GM23338 (cell line): ENCODE measurements at regions not wholly inside any gene's neighbourhood (a gene's known extent, or its start where the extent isn't known, plus 50 kb on each side); places are given as distances from the start of the nearest gene placed in this dataset.

Experiments
- ATAC-seq: fragments of 200-7000 bp; cut with Tn5 transposase; 3 replicates; pipeline ENCODE4 v1.9.1; 2020
- DNase-seq: peaks from one replicate; pipeline ENCODE4 v3.0.0-alpha.2; 2015; ENCODE audit warnings: low spot score
- H2AFZ ChIP-seq: fragments of 200-600 bp; sonication (generic); 2 replicates; pipeline ENCODE4 v1.8.0; 2016; ENCODE audit warnings: antibody characterized with exemption, mild to moderate bottlenecking, moderate library complexity
- H3F3A ChIP-seq: fragments of 200-600 bp; sonication (generic); replicated peaks from 2 replicates; pipeline ENCODE4 v1.8.0; 2017; ENCODE audit warnings: antibody characterized with exemption, mixed run types, low read depth
- H3K27ac ChIP-seq: fragments of 200-600 bp; sonication (generic); 2 replicates; pipeline ENCODE4 v1.6.1; 2016; ENCODE audit warnings: low read depth
- H3K27me3 ChIP-seq: fragments of 200-600 bp; sonication (generic); 2 replicates; pipeline ENCODE4 v1.8.0; 2016; ENCODE audit warnings: mild to moderate bottlenecking, mixed run types, moderate library complexity; ENCODE audit not compliant: insufficient read depth
- H3K36me3 ChIP-seq: fragments of 200-600 bp; sonication (generic); 2 replicates; pipeline ENCODE4 v1.8.0; 2016; ENCODE audit warnings: mild to moderate bottlenecking; ENCODE audit not compliant: insufficient read depth
- H3K4me1 ChIP-seq: fragments of 200-600 bp; sonication (generic); 2 replicates; pipeline ENCODE4 v1.8.0; 2016; ENCODE audit warnings: mild to moderate bottlenecking, moderate library complexity; ENCODE audit not compliant: insufficient read depth
- H3K4me2 ChIP-seq: fragments of 200-600 bp; sonication (generic); 2 replicates; pipeline ENCODE4 v1.7.1; 2017; ENCODE audit warnings: mixed run types
- H3K4me3 ChIP-seq: fragments of 200-600 bp; sonication (generic); 2 replicates; pipeline ENCODE4 v1.6.1; 2016; ENCODE audit warnings: mixed run types
- H3K79me2 ChIP-seq: fragments of 200-600 bp; sonication (generic); replicated peaks from 2 replicates; pipeline ENCODE4 v1.8.0; 2017; ENCODE audit warnings: mild to moderate bottlenecking; ENCODE audit not compliant: insufficient read depth
- H3K9me2 ChIP-seq: fragments of 200-600 bp; sonication (generic); 2 replicates; pipeline ENCODE4 v1.8.0; 2017; ENCODE audit not compliant: insufficient read depth
- H4K20me1 ChIP-seq: fragments of 200-600 bp; sonication (generic); replicated peaks from 2 replicates; pipeline ENCODE4 v1.8.0; 2017; ENCODE audit warnings: mild to moderate bottlenecking; ENCODE audit not compliant: insufficient read depth
- H3K27ac Mint-ChIP-seq: 2 replicates; pipeline ENCODE4 v1.8.0; 2020; ENCODE audit warnings: inconsistent platforms, mild to moderate bottlenecking, moderate library complexity, mixed read lengths
- H3K27me3 Mint-ChIP-seq: 3 replicates; pipeline ENCODE4 v1.8.0; 2022; ENCODE audit warnings: low read depth, mild to moderate bottlenecking, moderate library complexity, mixed read lengths, inconsistent platforms; ENCODE audit not compliant: insufficient read depth, poor library complexity
- H3K36me3 Mint-ChIP-seq: 3 replicates; pipeline ENCODE4 v1.8.0; 2021; ENCODE audit warnings: low read depth, mild to moderate bottlenecking, inconsistent platforms, moderate library complexity, mixed read lengths
- H3K4me1 Mint-ChIP-seq: 3 replicates; pipeline ENCODE4 v1.8.0; 2020; ENCODE audit warnings: mild to moderate bottlenecking, inconsistent platforms, mixed read lengths
- H3K4me3 Mint-ChIP-seq: 3 replicates; pipeline ENCODE4 v1.8.0; 2021; ENCODE audit warnings: moderate library complexity, mild to moderate bottlenecking, inconsistent platforms, mixed read lengths
- H3K9me3 Mint-ChIP-seq: 3 replicates; pipeline ENCODE4 v1.8.0; 2020; ENCODE audit warnings: moderate library complexity, mild to moderate bottlenecking, inconsistent platforms, mixed read lengths
- CREB1 ChIP-seq: fragments of 250-450 bp; sonication (Bioruptor Pico); IDR thresholded peaks from 2 replicates; pipeline ENCODE4 v1.5.0; 2020; ENCODE audit warnings: low read depth, mild to moderate bottlenecking, moderate library complexity
- EZH2 ChIP-seq: fragments of 200-600 bp; sonication (generic); IDR thresholded peaks from one replicate; pipeline ENCODE4 v1.8.0; 2017; ENCODE audit warnings: antibody characterized with exemption, mild to moderate bottlenecking, low read depth; ENCODE audit not compliant: unreplicated experiment
- EZH2phosphoT487 ChIP-seq: fragments of 200-600 bp; sonication (generic); IDR thresholded peaks from one replicate; pipeline ENCODE4 v1.8.1; 2018; ENCODE audit warnings: antibody characterized with exemption; ENCODE audit not compliant: unreplicated experiment
- JUNB ChIP-seq: IDR thresholded peaks from one replicate; pipeline ENCODE4 v1.6.1; 2016; ENCODE audit warnings: antibody characterized with exemption; ENCODE audit not compliant: unreplicated experiment
- NANOG ChIP-seq: IDR thresholded peaks from 2 replicates; pipeline ENCODE4 v1.6.1; 2016; ENCODE audit warnings: antibody characterized with exemption, borderline replicate concordance
- POLR2AphosphoS5 ChIP-seq: IDR thresholded peaks from 2 replicates; pipeline ENCODE4 v1.6.1; 2016; ENCODE audit warnings: antibody characterized with exemption, low read depth
- STAT1 ChIP-seq: IDR thresholded peaks from one replicate; pipeline ENCODE4 v1.6.1; 2016; ENCODE audit warnings: antibody characterized with exemption; ENCODE audit not compliant: unreplicated experiment
- ZNF114 ChIP-seq: fragments of 250-450 bp; sonication (Bioruptor Pico); IDR thresholded peaks from 2 replicates; pipeline ENCODE4 v1.5.0; 2020; ENCODE audit warnings: mild to moderate bottlenecking, moderate library complexity
- ZNF331 ChIP-seq: fragments of 250-450 bp; sonication (Bioruptor Pico); IDR thresholded peaks from 2 replicates; pipeline ENCODE4 v1.5.0; 2020; ENCODE audit warnings: low read depth, mild to moderate bottlenecking, moderate library complexity
- TF ChIP-seq, protein P1 (sequence below): fragments of 250-450 bp; sonication (Bioruptor Pico); IDR thresholded peaks from 2 replicates; pipeline ENCODE4 v1.5.0; 2020; ENCODE audit warnings: mild to moderate bottlenecking, moderate library complexity
- TF ChIP-seq, protein P2 (sequence below): IDR thresholded peaks from 2 replicates; pipeline ENCODE4 v1.6.1; 2016; ENCODE audit warnings: antibody characterized with exemption
- TF ChIP-seq, protein P3 (sequence below): IDR thresholded peaks from one replicate; pipeline ENCODE4 v1.6.1; 2018; ENCODE audit warnings: antibody characterized with exemption; ENCODE audit not compliant: unreplicated experiment
- TF ChIP-seq, protein P4 (sequence below), 2 experiments: fragments of 200-600 bp in 1 of 2; sonication (generic) in 1 of 2; conservative IDR thresholded peaks; 2 replicates each; pipeline versions ENCODE4 v1.5.1 to v1.6.1; 2016 to 2017; ENCODE audit warnings: antibody characterized with exemption in 2 of 2, low read depth in 2 of 2, mild to moderate bottlenecking in 2 of 2, moderate library complexity in 1 of 2

DNA sequence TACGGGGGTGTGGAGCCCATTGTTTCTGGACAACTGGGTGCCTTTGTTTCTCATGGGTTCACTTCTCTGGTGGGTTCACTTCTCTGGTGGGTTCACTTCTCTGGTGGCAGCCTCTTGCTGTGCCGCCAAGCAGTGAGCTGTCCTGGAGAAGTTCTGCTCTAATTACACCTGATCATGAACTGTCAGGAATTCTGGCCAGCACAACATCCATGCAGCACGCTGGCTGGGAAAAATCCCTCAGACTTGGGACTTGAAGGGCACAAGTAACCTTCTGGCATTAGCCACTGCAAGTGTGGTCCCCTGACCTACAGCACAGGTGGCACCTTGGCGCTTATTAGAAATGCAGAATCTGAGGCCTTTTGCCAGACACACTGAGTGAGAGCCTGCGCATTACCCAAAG is 752.5 kb downstream of the QKI start:
- peaks cover 14% of the 10 kb centered on the region; the same call in 1 of the 2 replicates for H3K9me2 ChIP-seq

More for the DNA sequence above, 752.5 kb downstream of the QKI start:
- DNase-seq = no peak
- H3K9me3 Mint-ChIP-seq = peaks cover 12% of the 10 kb centered on the region
- Histone ChIP-seq H4K20me1 (no peaks in the 10 kb centered on the region), H2AFZ (no peak overlapping the region), H3K79me2 (no peaks in the 10 kb centered on the region), H3F3A (no peaks in the 10 kb centered on the region), H3K4me1 (peaks cover 8% of the 10 kb centered on the region; the same call in 1 of the 2 replicates), H3K27ac (no peak overlapping the region), H3K36me3 (no peaks in the 10 kb centered on the region), H3K27me3 (no peaks in the 10 kb centered on the region), H3K4me3 (no peak overlapping the region), H3K4me2 (no peak overlapping the region)
- peaks cover 23% of the 10 kb centered on the region for H3K4me1 Mint-ChIP-seq
- no peak overlapping the region for H3K27ac Mint-ChIP-seq
- peaks cover 5% of the 10 kb centered on the region for H3K27me3 Mint-ChIP-seq
- peaks cover 6% of the 10 kb centered on the region; the same call in 2 of the 3 replicates for H3K36me3 Mint-ChIP-seq
- TF ChIP-seq CREB1 (CRISPR knock-in tag) = no peak
- TF ChIP-seq, protein P1, sequence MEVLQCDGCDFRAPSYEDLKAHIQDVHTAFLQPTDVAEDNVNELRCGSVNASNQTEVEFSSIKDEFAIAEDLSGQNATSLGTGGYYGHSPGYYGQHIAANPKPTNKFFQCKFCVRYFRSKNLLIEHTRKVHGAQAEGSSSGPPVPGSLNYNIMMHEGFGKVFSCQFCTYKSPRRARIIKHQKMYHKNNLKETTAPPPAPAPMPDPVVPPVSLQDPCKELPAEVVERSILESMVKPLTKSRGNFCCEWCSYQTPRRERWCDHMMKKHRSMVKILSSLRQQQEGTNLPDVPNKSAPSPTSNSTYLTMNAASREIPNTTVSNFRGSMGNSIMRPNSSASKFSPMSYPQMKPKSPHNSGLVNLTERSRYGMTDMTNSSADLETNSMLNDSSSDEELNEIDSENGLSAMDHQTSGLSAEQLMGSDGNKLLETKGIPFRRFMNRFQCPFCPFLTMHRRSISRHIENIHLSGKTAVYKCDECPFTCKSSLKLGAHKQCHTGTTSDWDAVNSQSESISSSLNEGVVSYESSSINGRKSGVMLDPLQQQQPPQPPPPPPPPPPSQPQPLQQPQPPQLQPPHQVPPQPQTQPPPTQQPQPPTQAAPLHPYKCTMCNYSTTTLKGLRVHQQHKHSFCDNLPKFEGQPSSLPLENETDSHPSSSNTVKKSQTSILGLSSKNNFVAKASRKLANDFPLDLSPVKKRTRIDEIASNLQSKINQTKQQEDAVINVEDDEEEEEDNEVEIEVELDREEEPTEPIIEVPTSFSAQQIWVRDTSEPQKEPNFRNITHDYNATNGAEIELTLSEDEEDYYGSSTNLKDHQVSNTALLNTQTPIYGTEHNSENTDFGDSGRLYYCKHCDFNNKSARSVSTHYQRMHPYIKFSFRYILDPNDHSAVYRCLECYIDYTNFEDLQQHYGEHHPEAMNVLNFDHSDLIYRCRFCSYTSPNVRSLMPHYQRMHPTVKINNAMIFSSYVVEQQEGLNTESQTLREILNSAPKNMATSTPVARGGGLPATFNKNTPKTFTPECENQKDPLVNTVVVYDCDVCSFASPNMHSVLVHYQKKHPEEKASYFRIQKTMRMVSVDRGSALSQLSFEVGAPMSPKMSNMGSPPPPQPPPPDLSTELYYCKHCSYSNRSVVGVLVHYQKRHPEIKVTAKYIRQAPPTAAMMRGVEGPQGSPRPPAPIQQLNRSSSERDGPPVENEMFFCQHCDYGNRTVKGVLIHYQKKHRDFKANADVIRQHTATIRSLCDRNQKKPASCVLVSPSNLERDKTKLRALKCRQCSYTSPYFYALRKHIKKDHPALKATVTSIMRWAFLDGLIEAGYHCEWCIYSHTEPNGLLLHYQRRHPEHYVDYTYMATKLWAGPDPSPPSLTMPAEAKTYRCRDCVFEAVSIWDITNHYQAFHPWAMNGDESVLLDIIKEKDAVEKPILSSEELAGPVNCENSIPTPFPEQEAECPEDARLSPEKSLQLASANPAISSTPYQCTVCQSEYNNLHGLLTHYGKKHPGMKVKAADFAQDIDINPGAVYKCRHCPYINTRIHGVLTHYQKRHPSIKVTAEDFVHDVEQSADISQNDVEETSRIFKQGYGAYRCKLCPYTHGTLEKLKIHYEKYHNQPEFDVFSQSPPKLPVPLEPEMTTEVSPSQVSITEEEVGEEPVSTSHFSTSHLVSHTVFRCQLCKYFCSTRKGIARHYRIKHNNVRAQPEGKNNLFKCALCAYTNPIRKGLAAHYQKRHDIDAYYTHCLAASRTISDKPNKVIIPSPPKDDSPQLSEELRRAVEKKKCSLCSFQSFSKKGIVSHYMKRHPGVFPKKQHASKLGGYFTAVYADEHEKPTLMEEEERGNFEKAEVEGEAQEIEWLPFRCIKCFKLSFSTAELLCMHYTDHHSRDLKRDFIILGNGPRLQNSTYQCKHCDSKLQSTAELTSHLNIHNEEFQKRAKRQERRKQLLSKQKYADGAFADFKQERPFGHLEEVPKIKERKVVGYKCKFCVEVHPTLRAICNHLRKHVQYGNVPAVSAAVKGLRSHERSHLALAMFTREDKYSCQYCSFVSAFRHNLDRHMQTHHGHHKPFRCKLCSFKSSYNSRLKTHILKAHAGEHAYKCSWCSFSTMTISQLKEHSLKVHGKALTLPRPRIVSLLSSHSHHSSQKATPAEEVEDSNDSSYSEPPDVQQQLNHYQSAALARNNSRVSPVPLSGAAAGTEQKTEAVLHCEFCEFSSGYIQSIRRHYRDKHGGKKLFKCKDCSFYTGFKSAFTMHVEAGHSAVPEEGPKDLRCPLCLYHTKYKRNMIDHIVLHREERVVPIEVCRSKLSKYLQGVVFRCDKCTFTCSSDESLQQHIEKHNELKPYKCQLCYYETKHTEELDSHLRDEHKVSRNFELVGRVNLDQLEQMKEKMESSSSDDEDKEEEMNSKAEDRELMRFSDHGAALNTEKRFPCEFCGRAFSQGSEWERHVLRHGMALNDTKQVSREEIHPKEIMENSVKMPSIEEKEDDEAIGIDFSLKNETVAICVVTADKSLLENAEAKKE = no peak
- TF ChIP-seq, protein P2, sequence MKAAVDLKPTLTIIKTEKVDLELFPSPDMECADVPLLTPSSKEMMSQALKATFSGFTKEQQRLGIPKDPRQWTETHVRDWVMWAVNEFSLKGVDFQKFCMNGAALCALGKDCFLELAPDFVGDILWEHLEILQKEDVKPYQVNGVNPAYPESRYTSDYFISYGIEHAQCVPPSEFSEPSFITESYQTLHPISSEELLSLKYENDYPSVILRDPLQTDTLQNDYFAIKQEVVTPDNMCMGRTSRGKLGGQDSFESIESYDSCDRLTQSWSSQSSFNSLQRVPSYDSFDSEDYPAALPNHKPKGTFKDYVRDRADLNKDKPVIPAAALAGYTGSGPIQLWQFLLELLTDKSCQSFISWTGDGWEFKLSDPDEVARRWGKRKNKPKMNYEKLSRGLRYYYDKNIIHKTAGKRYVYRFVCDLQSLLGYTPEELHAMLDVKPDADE = no peak
- TF ChIP-seq NANOG = no peak
- no peak for TF ChIP-seq EZH2phosphoT487
- TF ChIP-seq, protein P3, sequence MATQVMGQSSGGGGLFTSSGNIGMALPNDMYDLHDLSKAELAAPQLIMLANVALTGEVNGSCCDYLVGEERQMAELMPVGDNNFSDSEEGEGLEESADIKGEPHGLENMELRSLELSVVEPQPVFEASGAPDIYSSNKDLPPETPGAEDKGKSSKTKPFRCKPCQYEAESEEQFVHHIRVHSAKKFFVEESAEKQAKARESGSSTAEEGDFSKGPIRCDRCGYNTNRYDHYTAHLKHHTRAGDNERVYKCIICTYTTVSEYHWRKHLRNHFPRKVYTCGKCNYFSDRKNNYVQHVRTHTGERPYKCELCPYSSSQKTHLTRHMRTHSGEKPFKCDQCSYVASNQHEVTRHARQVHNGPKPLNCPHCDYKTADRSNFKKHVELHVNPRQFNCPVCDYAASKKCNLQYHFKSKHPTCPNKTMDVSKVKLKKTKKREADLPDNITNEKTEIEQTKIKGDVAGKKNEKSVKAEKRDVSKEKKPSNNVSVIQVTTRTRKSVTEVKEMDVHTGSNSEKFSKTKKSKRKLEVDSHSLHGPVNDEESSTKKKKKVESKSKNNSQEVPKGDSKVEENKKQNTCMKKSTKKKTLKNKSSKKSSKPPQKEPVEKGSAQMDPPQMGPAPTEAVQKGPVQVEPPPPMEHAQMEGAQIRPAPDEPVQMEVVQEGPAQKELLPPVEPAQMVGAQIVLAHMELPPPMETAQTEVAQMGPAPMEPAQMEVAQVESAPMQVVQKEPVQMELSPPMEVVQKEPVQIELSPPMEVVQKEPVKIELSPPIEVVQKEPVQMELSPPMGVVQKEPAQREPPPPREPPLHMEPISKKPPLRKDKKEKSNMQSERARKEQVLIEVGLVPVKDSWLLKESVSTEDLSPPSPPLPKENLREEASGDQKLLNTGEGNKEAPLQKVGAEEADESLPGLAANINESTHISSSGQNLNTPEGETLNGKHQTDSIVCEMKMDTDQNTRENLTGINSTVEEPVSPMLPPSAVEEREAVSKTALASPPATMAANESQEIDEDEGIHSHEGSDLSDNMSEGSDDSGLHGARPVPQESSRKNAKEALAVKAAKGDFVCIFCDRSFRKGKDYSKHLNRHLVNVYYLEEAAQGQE = no peak
- TF ChIP-seq, protein P4, sequence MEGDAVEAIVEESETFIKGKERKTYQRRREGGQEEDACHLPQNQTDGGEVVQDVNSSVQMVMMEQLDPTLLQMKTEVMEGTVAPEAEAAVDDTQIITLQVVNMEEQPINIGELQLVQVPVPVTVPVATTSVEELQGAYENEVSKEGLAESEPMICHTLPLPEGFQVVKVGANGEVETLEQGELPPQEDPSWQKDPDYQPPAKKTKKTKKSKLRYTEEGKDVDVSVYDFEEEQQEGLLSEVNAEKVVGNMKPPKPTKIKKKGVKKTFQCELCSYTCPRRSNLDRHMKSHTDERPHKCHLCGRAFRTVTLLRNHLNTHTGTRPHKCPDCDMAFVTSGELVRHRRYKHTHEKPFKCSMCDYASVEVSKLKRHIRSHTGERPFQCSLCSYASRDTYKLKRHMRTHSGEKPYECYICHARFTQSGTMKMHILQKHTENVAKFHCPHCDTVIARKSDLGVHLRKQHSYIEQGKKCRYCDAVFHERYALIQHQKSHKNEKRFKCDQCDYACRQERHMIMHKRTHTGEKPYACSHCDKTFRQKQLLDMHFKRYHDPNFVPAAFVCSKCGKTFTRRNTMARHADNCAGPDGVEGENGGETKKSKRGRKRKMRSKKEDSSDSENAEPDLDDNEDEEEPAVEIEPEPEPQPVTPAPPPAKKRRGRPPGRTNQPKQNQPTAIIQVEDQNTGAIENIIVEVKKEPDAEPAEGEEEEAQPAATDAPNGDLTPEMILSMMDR (conservative IDR thresholded peaks at IDR 0.05; ENCODE audit: low read depth in 2 of 2) = no peak
- TF ChIP-seq ZNF114 = no peak
- no peak for TF ChIP-seq STAT1
- TF ChIP-seq ZNF331 = no peak
- TF ChIP-seq EZH2 = no peak
- TF ChIP-seq JUNB = no peak
- TF ChIP-seq POLR2AphosphoS5 = no peak
- no peak for ATAC-seq
- no peak overlapping the region for H3K4me3 Mint-ChIP-seq
